HG03565 (cell line): ENCODE measurements at regions not wholly inside any gene's neighbourhood (a gene's known extent, or its start where the extent isn't known, plus 50 kb on each side); places are given as distances from the start of the nearest gene placed in this dataset.

Source experiments
- ATAC-seq: cut with Tn5 transposase; IDR thresholded peaks from one replicate; pipeline ENCODE4 v1.9.1; 2021; ENCODE audit warnings: mild to moderate bottlenecking, moderate library complexity; ENCODE audit not compliant: unreplicated experiment

DNA sequence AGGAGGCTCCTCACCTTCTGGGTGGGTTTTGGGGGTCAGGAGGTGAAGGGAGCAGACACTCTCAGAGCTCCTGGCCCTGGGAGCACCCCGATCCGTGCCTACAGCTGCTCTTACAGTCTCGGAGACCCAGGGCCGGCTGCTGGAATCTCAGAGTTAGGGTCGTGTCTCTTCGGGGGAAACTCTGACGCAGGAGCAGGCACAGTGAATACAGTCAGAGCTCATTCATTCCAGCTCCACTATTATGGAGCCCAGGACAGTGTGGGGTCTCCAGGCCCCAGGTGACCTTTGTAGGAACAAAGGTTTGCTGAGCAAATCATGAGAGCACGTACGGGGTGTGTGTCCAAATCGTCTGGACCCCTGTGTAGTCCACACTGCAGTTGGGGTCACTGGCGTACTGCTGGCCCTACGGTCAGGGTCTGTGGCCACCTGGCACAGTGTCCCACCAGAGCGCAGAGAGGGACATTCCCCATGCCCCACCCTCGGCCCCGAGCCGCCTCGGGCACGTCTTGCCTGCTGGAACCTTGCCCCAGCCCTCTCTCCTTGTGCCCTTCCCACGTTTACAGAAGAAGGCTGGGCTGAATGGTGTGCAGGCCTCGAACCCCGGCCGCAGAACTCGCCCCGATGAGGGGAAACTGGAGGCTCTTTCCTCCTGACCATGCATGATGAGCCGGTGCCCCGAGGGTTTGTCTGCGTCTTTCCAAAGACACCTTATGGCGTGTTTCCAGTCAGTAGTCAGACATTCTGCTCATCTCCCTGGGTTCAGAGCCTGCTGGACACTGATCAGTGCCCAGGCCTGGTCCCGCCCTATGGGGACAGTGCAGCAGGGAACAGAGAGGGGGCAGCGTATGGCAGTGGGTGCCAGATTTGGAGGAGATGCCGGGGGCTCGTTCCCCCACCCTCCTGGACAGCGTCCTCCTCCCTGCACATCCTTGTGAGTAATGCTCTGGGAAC is 1166.6 kb downstream of the BRD1 start:
- no peak for ATAC-seq

DNA sequence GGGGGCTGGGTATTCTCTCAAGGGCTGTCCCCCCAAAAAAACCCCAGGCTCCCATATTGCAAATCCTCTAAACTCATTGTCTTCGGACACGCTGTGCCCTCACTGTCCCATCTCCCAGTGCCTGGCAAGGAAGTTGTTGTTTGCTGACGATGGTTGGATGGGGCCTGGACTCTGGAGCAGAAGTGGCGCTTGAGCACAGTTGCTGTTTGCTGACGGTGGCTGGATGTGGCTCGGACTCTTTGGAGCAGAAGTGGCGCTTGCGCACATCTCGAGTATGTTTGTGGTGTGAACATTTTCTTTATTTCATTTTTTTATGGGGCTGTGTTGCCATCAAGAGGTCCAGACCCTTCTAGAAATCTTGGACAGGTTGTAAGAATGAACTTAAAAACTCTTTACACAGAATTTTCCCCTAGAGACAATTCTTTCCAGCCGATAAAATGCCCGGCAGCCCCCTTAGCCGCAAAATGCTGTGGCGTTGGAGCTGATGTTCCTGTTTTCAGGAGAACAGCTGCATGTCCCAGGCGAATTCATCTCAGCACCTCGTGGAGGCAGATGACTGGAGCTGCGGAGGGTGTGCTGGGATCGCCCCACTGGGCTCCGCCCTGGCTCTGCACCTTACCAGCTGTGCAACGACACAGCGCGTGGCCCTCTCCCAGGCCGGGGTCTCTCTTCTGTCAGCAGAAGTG is 1167.4 kb downstream of the BRD1 start:
- no peak for ATAC-seq

DNA sequence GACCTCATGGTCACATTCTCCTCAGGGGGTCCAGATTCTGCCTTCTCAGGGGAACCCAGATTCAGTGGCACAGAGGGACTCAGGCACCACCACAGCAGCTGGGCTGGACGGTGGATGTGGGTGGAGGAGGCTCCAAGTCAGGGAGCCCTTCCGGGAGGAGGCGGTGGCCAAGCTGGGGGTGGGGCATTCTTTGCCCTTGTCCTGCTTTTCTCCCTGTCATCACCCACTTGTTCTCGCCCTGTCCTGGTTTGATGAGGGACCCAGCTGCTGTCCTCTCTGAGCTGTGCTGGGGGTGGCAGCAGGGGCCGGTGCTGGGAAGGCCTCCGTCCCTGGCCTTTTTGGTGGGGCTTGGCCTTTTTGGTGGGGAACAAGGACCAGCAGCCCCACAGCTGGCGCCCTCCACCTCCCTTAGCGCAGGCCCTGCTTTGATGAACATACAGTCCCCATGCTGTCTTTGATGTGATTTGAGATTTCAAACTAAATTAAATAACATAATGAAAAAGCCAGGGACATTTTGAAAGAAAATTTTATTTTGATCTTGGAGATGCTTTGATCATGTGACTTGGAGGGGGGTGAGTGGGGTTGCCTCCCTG is 1168.2 kb downstream of the BRD1 start:
- no peak for ATAC-seq

DNA sequence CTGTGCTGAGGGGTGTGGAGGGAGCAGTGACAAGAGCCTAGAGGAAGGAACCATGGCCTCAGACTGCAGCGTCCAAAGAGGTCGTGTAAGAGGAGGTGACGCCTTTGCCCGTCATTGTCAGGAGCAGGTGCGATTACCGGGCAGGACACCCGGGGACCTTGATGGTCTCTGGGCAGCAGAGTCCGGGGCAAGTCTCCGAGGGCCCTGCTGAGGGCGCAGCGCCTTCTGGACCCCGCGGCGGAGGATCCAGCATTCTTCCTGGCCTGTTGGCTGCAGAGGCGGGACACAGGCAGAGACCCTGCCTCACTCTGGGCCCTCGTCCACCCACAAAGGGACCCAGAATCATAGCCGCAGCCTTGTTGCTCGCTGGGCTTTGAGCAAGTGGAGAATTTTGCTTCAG is 1168.8 kb downstream of the BRD1 start:
- no peak for ATAC-seq

DNA sequence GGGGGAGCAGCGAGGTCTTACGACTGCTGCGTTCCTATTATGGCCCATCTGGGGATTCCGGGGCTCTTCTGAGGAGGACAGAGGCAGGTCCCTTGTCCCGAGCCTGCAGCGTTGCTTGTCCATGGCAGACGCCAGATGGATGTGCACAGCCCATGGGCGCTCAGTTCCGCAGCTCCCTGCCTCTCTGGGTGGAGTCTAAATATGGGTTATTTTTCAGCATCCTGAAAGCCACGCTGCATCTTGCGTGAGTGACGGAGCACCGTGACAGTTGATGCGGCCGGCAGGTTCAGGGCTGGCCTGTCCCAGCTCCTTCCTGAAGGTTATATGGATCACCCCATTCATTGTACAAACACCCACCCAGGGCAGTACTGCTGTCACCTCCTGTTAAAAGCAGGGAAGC is 1169.4 kb downstream of the BRD1 start:
- no peak for ATAC-seq

DNA sequence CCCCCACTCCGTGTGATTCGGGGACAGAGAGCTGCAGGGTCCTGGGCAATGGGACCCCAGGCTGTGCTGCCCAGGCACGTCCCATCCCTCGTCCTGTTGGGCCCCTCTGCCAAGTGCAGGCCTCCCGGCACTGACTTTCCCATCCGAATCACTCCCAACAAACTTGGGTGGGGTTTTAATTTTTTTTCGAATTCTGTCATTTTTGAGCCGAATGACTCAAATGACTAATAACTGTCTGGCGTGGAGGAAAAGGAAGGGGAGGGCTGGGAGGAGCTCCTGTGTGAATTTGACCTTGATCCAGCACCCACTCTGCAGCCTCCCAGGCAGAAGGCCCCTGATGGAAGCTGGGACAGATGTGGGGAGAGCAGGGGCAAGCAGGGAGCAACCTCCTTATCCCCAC is 1173.2 kb downstream of the BRD1 start:
- no peak for ATAC-seq

DNA sequence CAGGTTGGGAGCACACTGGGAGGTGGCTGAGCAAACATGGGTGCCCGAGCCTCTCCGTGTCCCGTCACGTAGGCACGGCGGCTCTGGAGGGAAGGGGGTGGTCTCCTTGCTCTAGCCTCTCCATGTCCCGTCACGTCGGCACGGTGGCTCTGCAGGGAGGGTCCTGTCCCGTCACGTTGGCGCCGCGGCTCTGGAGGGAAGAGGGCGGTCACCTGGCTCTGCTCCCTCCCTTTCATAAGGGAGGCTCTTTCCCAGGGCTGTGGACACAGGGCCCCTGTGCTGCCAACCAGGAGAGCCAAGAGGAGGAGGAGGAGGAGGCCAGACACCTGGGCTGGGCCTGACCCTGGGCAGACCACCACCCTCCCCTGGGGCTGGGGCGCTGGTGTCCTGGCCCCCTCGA is 1173.7 kb downstream of the BRD1 start:
- no peak for ATAC-seq

DNA sequence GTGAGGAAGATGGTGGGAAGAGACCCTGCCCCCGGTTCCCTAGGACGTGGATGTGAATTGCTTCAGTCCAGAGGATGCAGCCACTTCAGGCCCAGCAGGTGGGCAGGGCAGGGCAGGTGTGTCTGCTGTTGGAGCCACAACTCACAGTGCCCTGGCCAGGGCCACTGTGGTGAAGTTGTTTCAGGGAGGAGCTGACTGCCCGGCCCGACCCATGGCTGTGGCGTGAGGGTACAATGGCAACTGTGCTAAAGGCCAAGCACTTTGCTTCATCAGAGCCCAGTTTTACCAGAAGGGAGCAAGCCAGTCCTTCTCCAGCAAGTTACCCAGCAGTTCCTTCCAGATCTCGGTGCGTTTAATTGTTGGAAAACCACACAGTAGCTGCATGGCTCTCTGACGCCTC is 1174.4 kb downstream of the BRD1 start:
- no peak for ATAC-seq

DNA sequence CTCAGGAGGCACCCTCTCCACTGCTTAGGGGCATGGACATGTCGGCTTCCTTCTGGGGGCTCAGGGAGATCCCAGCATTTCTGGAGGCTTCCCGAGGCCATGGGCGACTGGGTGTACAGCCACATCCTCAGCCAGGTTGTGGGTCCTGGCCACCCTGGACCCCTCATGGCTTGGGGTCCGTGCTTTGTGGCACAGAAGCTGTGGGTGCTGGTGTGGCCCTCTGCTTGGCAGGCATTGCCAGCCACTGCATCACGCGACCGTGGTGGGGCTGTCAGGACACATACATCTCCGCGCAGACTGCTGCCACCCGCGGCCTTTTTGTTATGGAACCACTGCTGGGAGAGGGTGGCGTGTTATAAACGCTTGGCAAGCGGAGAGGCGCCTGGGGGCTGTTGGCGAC is 1174.9 kb downstream of the BRD1 start:
- no peak for ATAC-seq

DNA sequence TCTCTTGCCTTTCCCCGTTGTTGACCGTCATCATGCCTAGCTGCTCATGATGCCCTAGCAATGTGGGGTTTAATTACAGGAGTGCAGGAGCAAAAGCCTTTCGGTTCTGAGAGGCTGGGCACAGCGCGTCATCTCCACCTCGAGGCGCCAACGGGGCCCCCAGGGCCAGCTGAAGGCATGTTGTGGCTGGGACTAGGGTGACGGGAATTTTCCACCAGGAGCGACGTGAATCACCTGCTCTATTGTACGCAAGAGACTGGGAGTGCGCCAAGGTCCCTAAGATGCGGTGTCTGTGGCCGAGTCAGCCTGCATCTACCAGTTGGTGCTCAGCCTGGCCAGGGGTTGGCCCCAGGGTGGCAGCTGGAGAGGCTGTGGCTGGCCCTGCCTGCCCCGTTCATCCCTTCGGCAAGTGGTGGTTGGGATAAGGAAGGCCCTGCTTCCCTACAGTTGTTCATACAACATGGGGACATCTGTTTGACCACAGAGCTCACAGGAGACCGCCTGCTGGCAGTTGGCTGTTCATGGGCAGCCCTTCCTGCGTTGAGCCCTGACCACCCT is 1175.6 kb downstream of the BRD1 start:
- no peak for ATAC-seq

DNA sequence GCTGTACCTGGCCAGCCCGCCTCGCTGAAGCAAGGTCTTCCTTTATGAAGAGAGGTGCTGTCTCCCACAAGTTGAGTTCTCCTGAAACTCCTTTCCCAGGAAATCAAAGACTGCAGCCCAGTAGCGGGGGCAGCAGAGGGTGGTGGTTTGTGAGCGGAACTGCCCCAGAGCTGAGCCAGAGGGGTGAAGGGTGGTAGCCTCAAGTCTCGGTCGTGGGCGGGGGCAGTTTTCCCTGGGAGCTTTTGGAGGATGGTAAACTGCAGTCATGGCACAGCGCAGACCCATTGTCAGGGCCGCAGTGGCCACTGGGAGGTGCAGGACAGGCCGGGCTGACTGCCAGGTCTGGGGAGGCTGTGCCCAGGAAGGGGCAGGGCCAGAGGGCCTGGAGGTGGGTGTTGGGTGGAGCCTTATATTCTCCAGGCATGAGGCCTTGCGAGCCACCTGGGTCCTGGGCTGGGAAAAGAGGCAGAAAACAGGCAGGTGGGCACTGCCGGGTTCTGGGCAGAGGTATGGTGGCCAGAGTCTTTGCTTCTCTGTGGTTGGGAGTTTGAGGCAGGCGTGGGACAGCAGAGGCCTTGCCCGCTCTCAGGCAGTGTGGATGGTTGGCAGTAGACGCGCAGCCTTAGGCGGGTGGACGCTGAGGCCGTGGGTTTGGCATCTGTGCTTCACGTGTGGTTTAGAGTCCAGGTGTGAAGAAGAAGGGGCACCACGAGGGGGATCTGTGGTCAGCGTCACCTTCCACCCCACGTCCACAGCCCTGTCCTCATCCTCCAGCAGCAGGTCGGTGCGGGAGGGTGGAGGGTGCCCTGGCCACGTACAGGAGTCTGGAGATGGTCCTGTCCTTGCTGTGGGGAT is 1176.4 kb downstream of the BRD1 start:
- ATAC-seq: no peak

DNA sequence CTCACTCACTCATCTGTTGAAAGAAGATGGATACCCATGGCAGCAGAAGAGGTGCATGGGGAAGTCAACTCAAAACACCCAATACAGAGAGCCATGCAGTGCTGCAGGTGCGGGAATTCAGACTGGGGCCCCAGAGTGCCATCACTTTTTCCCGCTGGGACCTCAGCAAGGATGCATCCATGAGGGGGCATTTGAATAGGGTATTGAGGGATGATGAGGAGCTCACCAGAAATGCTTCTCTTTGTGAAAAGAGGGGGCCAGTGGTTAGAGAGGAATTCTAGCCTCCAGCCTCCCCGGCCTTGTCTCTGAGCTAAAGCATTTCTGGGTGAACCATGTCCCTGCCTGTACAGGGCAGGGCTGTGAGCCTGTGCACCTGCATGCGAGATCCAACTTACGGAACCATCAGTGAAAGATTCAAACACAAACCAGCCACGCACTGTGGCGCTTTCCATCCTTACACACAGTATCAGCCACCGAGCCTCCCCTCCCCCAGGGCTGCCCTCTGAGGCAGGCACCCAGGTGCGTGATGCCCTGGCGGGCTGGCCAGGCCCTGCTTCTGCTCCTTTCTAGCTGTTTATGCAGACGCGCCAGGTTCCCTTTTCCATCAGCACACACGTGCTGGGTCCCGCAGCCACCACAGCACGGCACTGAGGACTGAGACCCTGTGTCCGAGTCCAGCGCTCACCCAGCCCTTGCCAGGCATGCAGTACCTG is 1177.2 kb downstream of the BRD1 start:
- ATAC-seq: no peak

DNA sequence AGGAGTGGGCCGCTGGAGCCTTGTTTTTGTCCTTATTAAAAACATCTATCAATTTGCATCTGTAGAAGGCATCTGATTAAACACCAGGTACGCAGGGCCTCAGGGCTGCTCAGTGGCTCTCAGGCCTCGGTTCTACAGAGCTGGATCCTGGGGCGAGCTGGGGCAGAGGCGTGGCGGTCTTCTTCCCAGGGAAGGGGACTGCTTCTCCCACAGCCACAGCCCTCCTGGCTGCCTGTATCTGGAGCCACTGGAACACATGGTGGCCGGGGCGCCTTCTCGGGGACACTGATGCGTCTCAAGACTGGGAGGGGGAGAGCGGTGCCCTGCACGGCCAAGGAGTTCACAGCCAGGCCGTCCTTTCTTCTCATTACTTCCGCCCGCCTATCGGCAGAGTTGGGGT is 1178.2 kb downstream of the BRD1 start:
- no peak for ATAC-seq

DNA sequence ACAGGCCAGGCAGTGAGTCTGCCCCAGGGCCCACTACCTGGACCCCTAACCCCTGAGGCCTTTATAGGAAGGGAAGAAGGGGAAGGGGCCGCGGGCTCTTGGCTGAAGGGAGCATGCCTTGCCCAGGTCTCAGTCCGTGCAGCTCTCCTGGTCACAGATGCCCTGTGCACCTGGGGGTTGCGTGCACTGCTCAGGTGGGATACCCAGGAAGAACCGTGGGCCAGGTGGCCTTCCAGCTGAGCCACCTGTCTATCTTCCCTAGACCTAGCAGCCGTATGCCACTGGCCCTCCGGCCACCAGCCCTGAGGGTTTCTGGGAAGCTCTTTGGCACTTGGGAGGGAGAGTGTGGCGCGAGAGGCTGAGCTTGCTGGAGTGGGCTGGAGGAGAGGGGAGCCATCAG is 1178.6 kb downstream of the BRD1 start:
- ATAC-seq: no peak

DNA sequence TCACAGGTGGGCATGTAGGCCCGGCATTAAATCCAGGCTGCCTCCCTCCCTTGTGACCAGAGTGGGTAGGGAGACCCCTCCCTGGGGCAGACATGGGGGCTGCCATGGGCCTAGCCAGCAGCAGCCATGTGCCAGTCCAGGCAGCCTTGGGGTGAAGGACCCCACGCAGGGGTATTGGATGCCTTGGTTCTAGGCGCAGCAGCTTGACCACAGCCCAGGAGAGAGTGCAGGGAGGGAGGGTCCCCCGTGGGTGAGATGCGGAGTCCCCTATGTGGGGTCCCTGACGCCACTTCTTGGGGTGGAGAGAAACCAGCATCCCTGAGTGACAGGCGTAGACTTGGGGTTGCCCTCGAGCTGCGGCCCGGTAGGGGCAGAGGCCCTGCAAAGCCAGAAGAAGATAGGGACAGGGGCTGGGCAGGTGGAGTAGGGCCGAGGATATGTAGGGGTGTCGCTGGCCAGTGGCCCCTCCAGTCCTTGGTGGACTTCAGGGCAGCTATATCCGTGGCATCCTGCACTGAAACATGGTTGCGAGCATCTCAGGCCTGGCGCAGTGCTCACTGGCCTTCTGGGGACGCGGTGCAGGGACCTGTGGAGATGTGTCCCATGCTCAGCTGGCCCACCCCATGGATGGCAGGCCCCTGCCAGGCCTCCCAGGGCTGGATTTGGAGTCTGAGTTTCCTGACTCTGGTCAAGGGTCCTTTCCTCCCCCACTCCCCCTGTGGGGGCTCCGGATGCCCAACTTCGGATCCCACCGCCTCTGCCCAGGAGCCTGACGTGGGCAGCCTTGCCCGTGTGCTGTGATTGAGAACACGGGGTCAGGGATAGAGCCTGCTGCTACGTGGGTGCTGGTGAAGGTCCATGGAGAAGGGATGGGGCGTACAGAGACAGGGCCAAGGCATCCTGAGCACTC is 1179.8 kb downstream of the BRD1 start:
- ATAC-seq: no peak

DNA sequence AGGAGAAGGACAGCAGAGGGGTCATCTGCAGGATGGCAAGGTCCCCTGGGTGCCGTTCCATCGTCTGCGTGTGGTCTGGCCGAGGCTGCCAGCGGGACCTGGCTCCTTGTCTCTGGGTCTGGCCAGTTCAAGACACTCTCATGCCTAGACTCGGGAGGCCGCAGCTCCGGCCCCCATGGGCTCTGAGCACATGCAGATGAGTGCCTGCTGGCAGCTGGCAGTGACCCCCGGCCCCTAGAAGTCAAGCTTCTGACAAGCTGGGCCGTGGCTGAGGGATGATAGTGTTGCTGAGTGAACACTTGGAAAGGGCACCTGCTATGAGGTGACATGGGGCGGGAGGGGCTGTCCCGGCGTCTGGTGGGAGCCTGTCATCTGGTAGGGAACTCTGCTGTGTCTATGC is 1180.6 kb downstream of the BRD1 start:
- no peak for ATAC-seq

DNA sequence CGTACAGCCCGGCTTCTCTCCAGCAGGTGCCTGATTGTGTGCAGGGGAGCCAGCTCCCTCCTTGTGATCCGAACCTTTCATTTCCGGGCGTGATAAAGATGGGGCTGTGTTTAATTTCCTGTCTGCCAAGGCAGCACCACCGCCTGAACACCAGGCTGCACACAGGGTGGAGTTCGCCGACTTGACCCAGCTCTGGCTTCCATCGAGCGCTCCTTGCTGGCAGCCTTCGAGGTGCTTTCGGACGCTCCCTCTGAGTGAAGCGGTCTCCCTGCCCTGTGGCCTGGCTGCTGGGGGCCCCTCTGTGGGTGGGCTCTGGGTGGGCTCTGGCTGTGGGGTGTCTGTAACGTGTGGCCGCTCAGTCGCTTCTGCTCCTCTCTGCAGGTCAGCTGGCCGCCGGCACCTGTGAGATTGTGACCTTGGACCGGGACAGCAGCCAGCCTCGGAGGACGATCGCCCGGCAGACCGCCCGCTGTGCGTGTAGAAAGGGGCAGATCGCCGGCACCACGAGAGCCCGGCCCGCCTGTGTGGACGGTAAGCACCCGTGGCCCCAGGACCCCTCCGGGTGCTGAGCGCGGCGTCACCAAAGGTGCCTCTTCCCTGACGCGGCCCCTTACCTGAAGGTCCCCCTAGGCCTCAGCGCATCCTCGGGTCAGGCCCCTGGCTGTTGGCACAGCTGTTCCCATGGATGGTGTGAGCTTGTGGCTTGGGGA is 1181.3 kb downstream of the BRD1 start:
- ATAC-seq: no peak

DNA sequence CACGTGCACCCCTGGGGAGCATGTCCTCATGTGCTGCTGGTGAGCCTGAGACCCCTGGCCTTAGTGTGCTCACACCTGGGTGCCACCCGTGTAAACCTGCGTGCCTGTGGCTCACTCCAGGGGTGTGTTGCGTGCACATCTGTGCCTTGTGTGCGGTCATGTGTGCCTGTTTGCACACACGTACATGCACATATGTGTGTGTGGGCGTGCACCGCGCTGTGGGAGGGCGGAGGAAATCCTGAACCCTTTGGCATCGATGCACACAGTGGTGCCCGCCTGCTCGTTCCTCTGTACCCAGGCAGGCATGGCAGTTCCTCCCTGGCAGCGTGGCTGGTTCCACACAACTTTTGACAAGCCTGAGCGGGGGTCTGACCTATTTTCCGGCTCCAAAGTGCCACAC is 1181.9 kb downstream of the BRD1 start:
- no peak for ATAC-seq
